Right cardiac atrium (tissue), 5 donors: ENCODE measurements at regions not wholly inside any gene's neighbourhood (a gene's known extent, or its start where the extent isn't known, plus 50 kb on each side); places are given as distances from the start of the nearest gene placed in this dataset.
"Not testable (repeated sequence)": the region's sequence is repeated elsewhere in the genome, so short reads cannot be mapped to it uniquely, and the experiment has no call there.

Experiments
- ATAC-seq, 2 donors: fragments of 200-7000 bp; cut with Tn5 transposase; one replicate each; pipeline versions ENCODE4 v1.8.0 to v1.9.1; 2020; ENCODE audit warnings: moderate library complexity in 2 of 2, mild to moderate bottlenecking in 1 of 2
- DNase-seq, 3 donors: peaks; one replicate each; pipeline ENCODE4 v3.0.0-alpha.2; 2020
- H3K27ac ChIP-seq: one replicate; pipeline ENCODE4 v1.5.1; 2013; ENCODE audit warnings: mild to moderate bottlenecking, low read length, control low read depth, moderate library complexity
- H3K27me3 ChIP-seq: one replicate; pipeline ENCODE4 v1.6.1; 2013; ENCODE audit not compliant: control insufficient read depth, insufficient read depth
- H3K4me1 ChIP-seq: one replicate; pipeline ENCODE4 v1.6.1; 2013; ENCODE audit warnings: low read length; ENCODE audit not compliant: control insufficient read depth, insufficient read depth
- H3K4me3 ChIP-seq: one replicate; pipeline ENCODE4 v1.5.1; 2013; ENCODE audit warnings: low read length, control low read depth
- H3K9me3 ChIP-seq: one replicate; pipeline ENCODE4 v1.6.1; 2013; ENCODE audit warnings: low read length; ENCODE audit not compliant: control insufficient read depth
- WGBS: extraction: QIAGEN DNeasy Blood & Tissue Kit; methylation state at CpG from one replicate; pipeline ENCODE4 v1.1.7; 2013; 5-methylcytosine and 5-hydroxymethylcytosine counted together
- intact Hi-C, 4 donors: fragments of 100-400 bp; cut with DNase I; formaldehyde crosslinking; loops; one replicate each; pipeline versions ENCODE4 v1.11.0 to v1.14.0; 2022 to 2023
- donor health status: healthy with polysubstance abuse.
- donor health status: DM: no; HTN: yes; CAD: no.
- donor health status: DM: no; HTN: no; CAD: no.
- donor health status: DM: no; HTN: yes; CAD: no; lungs with severe emphysema.
- donor health status: DM: yes; HTN: yes; CAD: no.

- H3K27ac ChIP-seq: peak overlapping the region; percentile 13
- 47% methylated on average over 2 of the region's 2 CpGs for WGBS
Measured at GRCh38 chr3:30471066-30471465, 135.3 kb upstream of the TGFBR2 start.

DNA sequence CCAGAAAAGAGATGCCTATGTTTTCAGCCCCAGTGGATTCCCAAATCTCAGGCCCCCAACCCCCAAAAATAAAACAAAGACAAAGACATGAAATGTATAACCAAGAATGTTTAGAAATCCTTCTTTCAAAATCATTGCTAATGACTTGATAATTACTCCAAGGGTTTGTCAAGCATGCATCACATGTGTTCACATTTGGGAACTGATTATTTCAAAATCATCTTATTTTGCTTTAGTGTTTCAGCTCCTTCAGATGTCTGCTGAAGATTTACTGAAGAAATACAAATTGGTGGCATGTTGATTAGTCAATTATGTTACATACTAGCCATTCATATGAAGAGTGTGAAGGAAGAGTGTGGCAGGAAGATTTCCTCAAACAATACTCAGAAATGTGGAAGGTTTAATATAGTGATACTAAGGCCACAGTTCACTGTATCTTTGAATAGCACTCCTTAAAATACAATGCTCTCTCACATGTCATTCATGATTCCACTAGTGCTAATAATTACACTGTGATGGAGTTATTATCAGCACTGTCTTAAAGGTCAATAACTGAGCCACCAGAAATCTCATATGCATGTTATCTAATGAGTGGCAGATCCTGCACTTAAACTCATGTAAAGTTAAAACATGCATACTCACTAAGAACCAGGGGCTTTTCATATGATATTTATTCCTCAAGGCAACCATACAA, 134.5 kb upstream of the TGFBR2 start:
- H3K4me3 ChIP-seq: no peak overlapping the region
- no peak overlapping the region for H3K27ac ChIP-seq
- ATAC-seq (no peak), DNase-seq (no peak)
- no peaks in the 10 kb centered on the region for H3K27me3 ChIP-seq
- intact Hi-C loops: no loop called here
- peaks cover 3% of the 10 kb centered on the region for H3K4me1 ChIP-seq
- H3K9me3 ChIP-seq: no peaks in the 10 kb centered on the region

More at GRCh38 chr3:30471066-30471465, 135.3 kb upstream of the TGFBR2 start:
- no peak overlapping the region for H3K4me3 ChIP-seq
- no peaks in the 10 kb centered on the region for H3K27me3 ChIP-seq
- ATAC-seq: no peak
- no peak for DNase-seq
- no peaks in the 10 kb centered on the region for H3K9me3 ChIP-seq
- H3K4me1 ChIP-seq: peaks cover 3% of the 10 kb centered on the region
- intact Hi-C loops: no loop called here

DNA sequence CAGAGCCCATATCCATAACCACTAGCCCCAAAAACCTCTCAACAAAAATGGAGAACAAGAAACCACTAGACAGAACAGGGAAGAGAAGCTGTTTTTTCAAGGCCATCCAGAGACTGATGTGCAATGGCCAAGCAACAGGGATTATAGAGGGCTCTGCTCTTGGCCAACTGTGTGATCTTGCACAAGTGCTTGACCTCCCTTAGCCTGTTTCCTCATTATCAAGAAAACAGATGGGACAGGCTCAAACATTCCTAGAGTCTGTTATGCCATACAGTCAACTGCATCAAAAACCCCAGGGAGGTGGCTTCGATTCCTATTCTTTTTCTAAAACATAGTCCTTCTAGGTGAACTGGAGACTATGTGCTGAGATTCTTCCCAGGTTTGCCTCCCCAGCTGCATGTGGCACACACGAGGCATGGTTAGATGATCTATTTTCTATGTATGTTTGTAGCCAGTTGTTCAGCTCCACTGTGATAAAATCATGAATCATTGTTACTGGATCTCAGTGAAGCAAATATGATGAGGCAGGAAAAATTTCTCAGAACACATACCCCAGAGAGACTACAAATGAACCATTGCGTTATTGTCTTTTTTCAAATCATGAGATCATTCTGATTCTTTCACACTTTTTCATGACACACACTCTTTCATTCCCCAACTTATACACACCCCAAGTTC, 132.9 kb upstream of the TGFBR2 start:
- Histone ChIP-seq H3K4me1 (peaks cover 3% of the 10 kb centered on the region), H3K4me3 (no peak overlapping the region), H3K27me3 (no peaks in the 10 kb centered on the region), H3K9me3 (no peaks in the 10 kb centered on the region), H3K27ac (peak overlapping the region; percentile 61)
- intact Hi-C loops: no loop called here
- ATAC-seq (peak; percentile 92 to 94), DNase-seq (peak in 2 of 3 donors; percentile 47 to 64)
- WGBS: 77% methylated on average over 3 of the region's 3 CpGs

DNA sequence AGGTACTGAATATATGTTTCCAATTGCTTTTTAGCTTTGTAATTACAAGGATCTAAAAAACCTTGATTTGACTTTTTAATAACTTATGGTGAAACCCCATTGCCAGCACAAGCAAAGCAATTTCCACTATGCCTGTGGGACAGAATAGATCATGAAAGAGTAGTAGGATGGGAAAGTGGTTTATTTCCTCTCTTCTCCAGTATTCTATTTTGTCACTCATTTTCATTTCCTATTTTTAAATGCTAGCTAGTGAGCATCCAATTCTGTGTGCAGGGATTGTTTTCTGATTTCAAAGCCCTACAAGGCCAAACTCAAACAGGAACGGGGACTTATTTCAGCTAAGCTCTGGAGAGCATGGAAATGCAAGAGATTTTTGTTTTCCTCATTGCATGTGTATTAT, 132.0 kb upstream of the TGFBR2 start:
- intact Hi-C loops: no loop called here
- 79% methylated on average over 1 of the region's 1 CpG for WGBS
- Histone ChIP-seq H3K9me3 (no peaks in the 10 kb centered on the region), H3K4me1 (peaks cover 4% of the 10 kb centered on the region), H3K27me3 (no peaks in the 10 kb centered on the region), H3K4me3 (no peak overlapping the region), H3K27ac (no peak overlapping the region)
- DNase-seq: no peak
- ATAC-seq: no peak

- 95% methylated on average over 5 of the region's 5 CpGs for WGBS
- Histone ChIP-seq H3K4me3 (no peak overlapping the region), H3K27ac (no peak overlapping the region), H3K4me1 (peaks cover 6% of the 10 kb centered on the region), H3K27me3 (no peaks in the 10 kb centered on the region), H3K9me3 (no peaks in the 10 kb centered on the region)
- no peak for ATAC-seq
- intact Hi-C loops: no loop called here
- DNase-seq: no peak
Measured at GRCh38 chr3:30475038-30475808, 131.2 kb upstream of the TGFBR2 start.

DNA sequence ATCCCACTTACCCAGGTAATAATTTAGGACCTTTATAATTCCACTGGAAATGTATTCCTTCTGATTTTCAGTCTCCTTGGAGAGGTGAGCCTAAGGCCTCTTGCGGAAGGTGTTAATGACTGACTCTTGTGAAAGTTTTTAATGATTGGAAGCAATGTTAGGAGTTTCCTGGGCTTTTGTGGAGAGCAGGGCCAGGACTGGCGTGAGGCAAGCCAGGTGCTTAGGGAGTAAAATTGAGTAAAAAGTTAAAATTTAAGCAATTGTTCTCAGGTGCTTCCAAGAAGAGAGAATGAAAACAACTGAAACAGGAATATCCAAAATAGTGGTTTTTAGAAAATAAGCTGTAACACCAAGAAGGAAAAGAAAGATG, 130.6 kb upstream of the TGFBR2 start:
- intact Hi-C loops: no loop called here
- peaks cover 9% of the 10 kb centered on the region for H3K4me1 ChIP-seq
- H3K9me3 ChIP-seq: no peaks in the 10 kb centered on the region
- no peaks in the 10 kb centered on the region for H3K27me3 ChIP-seq
- no peak overlapping the region for H3K27ac ChIP-seq
- no peak for ATAC-seq
- no peak overlapping the region for H3K4me3 ChIP-seq
- DNase-seq: no peak
- 98% methylated on average over 2 of the region's 2 CpGs for WGBS

DNA sequence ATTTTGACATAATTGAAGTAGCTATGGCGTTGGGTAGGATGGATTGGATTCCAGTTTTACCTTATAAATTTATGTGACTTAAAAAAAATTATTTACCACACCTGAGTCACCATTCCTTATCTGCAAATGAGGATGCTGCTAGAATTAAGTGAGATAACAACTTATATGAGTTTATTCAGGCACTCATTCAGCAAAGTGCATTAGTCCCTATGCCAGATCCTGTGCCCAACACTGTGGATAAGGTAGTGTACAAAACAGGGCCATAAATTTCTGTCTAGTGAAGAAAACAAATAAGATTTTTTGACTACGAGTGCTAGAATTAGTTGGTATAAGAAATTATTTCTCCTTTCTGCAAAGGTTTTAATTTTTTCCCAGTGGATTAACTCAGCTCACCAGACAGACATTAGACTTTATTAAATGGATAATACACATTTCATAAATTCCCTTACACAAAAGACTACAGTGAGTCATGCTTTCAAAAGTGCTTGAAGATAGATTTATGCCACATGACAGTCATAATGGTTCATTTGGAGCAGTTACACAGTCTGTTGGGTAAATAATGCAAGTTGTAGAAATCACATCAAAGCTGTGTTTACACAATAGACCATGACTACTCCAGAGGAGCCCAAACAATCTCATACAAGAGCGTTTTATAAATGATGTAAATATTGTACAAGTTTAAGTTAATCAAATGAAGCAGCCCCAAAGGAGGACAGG, 129.9 kb upstream of the TGFBR2 start:
- no peak overlapping the region for H3K4me3 ChIP-seq
- H3K27me3 ChIP-seq: no peaks in the 10 kb centered on the region
- peaks cover 7% of the 10 kb centered on the region for H3K4me1 ChIP-seq
- intact Hi-C loops: no loop called here
- WGBS: 95% methylated on average over 3 of the region's 3 CpGs
- DNase-seq (no peak), ATAC-seq (no peak)
- H3K27ac ChIP-seq: no peak overlapping the region
- no peaks in the 10 kb centered on the region for H3K9me3 ChIP-seq

- no peaks in the 10 kb centered on the region for H3K9me3 ChIP-seq
- WGBS: 54% methylated on average over 5 of the region's 5 CpGs
- intact Hi-C loops: no loop called here
- DNase-seq (no peak), ATAC-seq (no peak)
- no peaks in the 10 kb centered on the region for H3K27me3 ChIP-seq
- peak overlapping the region; percentile 1 for H3K27ac ChIP-seq
- H3K4me3 ChIP-seq: no peak overlapping the region
- peaks cover 7% of the 10 kb centered on the region for H3K4me1 ChIP-seq
Measured at GRCh38 chr3:30477149-30477921, 129.1 kb upstream of the TGFBR2 start.

GRCh38 chr3:30479737-30480136, 126.7 kb upstream of the TGFBR2 start:
- WGBS: 20% methylated on average over 2 of the region's 2 CpGs
- peak in 1 of 2 donors; percentile 64 for ATAC-seq
- DNase-seq, H3K9me3 ChIP-seq, H3K27me3 ChIP-seq, intact Hi-C loops, H3K4me3 ChIP-seq, H3K4me1 ChIP-seq: not testable (repeated sequence)
- peak overlapping the region; percentile 7 for H3K27ac ChIP-seq

GRCh38 chr3:30480156-30480555, 126.2 kb upstream of the TGFBR2 start:
- H3K9me3 ChIP-seq, DNase-seq, H3K4me1 ChIP-seq, H3K27me3 ChIP-seq, intact Hi-C loops, H3K27ac ChIP-seq, H3K4me3 ChIP-seq: not testable (repeated sequence)
- 88% methylated on average over 1 of the region's 1 CpG for WGBS
- ATAC-seq: peak in 1 of 2 donors; percentile 63
